NCI-H1436 (cell line): ENCODE measurements at regions not wholly inside any gene's neighbourhood (a gene's known extent, or its start where the extent isn't known, plus 50 kb on each side); places are given as distances from the start of the nearest gene placed in this dataset.

ENCODE experiments used
- DNase-seq: peaks from one replicate; lab custom pipeline; 2025; lab: John Stamatoyannopoulos, UW

DNA sequence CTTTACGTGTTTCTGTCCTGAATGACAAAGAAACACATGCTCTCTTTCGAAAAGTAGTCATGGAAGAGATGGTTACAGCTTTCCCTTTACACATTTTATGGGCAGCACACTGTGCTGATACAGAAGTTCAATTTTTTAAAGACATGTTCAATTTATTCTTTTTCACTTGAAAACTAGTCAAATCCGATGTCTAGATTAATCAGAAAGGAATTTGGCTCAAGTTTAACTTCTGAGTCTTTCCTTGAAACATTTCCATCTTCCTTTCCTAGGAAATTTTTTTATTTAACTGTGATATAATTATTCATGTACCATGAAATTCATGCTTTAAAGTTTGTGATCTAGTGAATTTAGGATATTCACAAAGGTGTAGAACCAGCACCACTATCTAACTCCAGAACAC is 360.1 kb downstream of the TNS3 start:
- DNase-seq = no peak

GRCh38 chr7:47218378-47219176 is 363.3 kb downstream of the TNS3 start:
- DNase-seq = no peak

- DNase-seq = no peak
Observed at GRCh38 chr7:47217570-47218360, 364.1 kb downstream of the TNS3 start.

GRCh38 chr7:47217086-47217485 is 364.8 kb downstream of the TNS3 start:
- DNase-seq = no peak

DNA sequence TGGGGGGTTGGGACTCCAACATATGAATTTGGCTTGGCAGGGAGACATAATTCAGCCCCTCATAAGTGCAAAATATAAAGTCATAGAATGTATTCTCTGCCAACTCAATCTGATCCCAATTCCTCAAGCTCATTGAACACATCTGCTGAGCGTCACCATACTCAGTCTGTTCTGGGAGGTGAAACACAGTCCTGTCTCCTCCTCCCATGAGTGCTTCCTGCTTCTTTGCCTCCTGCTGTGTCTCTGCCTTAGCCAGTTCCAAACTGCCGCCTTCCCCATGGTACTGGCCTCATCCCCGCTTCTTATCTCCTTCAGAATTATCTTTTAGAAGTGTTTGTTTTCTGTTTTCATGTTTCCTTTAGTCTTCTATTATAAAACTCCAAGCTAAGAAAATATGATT is 365.5 kb downstream of the TNS3 start:
- DNase-seq = no peak

DNA sequence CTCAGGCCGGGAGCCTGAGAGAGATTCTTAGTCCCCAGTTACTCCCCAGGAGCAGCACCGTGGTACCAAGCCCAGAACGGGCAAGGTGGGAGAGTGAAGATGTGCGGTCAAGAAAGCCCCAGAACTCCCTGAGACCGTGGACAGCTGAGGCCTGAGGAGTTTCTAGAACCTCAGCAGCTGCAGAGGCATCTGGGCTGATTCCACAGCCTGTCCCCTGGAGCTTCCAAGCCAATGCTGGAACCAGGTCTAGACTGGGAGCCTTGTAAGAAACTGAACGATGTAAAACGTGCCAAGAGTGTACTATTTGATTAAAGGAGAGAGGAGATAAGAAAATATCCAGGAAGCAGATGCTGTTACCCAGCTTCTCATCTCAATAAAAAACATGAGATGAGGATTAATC is 366.3 kb downstream of the TNS3 start:
- no peak for DNase-seq

- DNase-seq = no peak
Observed at GRCh38 chr7:47215049-47215448, 366.9 kb downstream of the TNS3 start.

DNA sequence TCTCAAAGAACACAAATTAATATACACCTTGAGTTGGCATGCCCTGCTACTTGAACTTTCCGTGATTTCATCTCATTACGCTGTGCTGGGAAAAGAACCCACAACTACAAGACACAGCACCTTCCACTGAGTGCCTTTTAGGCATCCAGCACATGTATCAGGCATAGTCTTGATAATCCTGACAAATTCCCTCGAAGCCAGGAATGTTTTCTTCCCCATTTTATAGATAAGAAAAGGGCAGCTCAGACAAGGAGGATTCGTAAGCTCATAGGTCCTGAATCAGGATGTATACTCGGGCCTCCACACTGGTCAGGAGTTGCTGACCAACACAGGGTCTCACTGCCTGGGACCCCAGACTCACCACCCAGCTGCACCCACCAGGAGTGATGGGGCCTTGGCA is 368.6 kb downstream of the TNS3 start:
- no peak for DNase-seq

- no peak for DNase-seq
Observed at GRCh38 chr7:47211519-47211973, 370.4 kb downstream of the TNS3 start.

GRCh38 chr7:47210281-47210854 is 371.5 kb downstream of the TNS3 start:
- no peak for DNase-seq

DNA sequence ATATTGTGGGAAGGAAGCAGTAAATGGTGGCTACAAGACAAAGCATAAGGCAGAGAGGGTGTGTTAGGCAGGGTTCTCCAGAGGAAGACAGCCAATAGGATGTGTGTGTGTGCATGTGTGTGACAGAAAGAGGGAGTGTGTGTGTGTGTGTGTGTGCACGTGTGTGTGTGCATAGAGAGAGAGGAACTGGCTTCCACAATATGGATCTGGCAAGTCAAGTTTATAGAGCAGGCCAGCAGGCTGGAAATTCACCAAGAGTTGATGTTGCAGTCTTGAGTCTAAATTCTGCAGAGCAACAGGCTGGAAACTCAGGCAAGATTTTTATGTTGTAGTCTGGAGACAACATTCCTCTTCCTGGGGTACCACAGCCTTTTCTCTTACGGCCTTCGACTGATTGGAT is 374.0 kb downstream of the TNS3 start:
- DNase-seq = no peak

DNA sequence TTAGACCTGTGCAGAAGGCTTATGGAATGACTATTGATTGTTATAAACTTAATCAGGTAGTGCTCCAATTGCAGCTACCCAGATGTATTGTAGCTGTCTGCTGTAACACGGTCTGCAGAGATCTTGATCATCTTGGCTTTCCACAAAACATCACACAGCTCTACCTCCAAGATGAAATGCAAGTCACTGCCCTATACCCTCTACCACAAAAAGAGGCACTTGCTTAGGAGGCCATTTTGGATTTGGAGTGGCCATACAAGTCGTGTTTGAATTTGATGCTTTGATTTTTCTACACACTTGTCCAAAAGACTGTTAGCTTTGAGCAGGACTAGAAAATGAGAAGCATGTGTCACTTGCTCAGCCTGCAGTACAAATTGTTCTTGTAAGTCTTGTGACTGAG is 377.2 kb downstream of the TNS3 start:
- DNase-seq = no peak

DNA sequence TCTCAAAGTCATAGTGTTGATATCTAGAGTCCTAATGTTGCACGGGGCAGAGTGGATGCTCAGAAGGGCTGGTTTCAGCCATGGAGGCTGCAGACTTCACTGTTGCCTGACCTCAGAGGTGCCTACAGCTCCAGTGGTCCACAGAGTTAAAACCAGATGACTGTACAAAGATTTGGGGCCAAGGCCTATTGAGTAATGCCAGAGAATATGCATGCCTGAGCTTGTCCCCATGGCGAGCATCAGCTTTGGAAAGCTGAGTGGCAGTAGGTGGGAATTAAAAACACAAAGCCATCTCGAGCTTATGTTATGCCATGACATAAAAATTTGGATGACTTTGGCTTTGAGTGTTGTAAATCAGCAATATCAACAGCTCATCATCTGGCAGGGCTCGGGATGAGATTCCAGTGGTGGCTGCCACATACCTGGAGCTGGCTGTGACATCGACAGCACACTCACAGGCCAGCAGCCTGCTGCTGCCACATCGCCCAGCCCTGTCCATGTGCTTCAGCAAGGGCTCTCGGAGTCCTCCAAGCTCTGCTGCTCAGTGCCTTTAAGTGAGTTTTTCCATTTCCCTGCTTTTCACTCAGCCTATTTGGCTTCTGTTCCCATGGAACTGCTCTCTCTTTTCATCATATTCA is 379.6 kb downstream of the TNS3 start:
- no peak for DNase-seq

GRCh38 chr7:47198159-47198558 is 383.8 kb downstream of the TNS3 start:
- no peak for DNase-seq

DNA sequence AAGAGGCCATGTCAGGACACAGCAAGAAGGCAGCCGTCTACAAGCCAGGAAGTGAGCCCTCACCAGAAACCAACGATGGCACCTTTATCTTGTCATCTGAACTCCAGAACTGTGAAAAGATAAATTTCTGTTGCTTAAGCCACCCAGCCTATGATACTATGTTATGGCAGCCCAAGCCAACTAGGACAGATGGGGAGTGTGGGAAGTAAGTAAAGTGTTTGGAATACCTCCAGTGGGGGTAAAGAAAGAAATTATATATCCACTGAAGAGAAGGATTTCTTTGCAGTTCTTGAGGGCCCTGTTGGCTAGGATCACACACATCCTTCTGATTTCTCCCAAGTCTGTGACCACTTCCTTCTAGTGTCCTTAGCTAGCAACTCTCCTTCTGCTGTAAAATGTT is 384.4 kb downstream of the TNS3 start:
- no peak for DNase-seq

DNA sequence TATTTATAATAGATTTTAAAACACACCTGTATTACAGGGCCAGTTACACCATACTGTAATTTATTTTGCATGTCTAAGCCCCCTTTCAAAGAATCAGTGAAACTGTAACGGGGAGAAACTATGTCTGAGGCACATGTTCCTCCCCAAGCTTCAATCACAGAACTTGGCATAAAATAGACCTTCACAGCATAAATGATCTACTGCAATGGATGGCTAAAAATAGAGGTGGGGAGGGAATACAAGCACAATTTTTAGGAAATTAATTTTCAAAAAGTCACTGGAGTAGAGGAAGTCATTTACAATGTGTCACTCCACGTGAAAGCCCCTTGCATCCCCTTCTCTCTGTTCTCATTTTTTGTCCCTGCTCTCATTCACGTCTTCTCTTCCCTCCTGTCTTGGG is 385.2 kb downstream of the TNS3 start:
- DNase-seq = no peak

- DNase-seq = no peak
Observed at GRCh38 chr7:47196106-47196645, 385.7 kb downstream of the TNS3 start.

- no peak for DNase-seq
Observed at GRCh38 chr7:47195641-47196040, 386.3 kb downstream of the TNS3 start.

GRCh38 chr7:47194516-47195057 is 387.3 kb downstream of the TNS3 start:
- no peak for DNase-seq

DNA sequence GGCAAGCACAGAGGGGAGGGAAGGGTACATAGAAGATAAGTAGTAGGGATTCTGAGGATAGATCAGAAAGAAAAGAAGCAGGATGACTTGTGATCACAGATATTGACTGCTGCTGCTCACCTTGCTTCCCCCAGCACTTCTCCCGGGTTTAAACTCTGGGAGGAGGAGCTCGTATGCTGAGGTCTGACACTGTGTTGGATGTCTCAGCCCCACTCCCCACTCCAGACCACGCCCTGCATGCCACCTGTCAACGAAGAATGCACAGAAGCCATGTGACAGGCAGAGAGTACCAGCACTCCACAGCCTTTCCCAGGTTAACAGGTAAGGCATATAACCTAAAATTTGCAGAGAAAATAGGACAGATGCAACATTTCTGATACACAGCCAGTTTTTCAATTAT is 388.9 kb downstream of the TNS3 start:
- no peak for DNase-seq

DNA sequence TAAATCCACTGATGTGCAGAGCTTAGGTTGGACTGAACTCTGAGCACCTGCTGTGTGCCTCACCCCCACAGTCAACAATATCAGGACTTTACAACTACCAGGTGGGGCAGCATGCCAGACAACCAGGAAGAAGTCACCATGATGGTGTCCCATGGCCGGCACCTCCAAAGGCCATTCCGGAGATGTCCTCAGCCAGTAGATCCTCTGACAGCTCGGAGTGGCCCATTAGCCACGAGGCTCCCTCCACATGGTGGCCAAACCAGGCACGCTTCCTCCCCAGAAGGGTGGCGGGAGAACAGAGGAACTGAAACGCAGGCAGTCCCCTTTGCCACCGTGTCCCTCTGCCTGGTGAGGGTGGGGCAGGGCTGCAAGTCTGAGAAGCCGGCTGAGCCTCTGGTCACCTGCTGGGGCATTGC is 390.0 kb downstream of the TNS3 start:
- DNase-seq = no peak

DNA sequence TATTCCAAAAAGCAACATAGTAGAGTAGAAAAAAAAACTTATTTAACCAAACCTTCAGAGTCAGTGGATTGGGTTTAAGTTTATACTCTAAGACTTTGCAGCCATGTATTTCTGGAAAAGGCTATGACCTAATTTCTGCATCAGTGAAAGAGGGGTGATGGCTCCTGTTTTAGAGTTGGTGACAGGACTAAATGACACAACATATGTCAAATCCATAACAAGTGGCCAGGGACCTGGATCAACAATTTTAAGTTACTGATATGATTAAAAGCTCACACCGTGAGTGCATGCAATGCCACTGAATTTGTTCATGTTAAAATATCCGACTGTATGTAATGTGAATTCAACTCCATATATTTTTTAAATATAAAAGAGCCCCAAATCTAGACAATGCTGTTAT is 390.6 kb downstream of the TNS3 start:
- DNase-seq = no peak
